ENCODE measurements at regions not wholly inside any gene's neighbourhood (a gene's known extent, or its start where the extent isn't known, plus 50 kb on each side); places are given as distances from the start of the nearest gene placed in this dataset.

DNA sequence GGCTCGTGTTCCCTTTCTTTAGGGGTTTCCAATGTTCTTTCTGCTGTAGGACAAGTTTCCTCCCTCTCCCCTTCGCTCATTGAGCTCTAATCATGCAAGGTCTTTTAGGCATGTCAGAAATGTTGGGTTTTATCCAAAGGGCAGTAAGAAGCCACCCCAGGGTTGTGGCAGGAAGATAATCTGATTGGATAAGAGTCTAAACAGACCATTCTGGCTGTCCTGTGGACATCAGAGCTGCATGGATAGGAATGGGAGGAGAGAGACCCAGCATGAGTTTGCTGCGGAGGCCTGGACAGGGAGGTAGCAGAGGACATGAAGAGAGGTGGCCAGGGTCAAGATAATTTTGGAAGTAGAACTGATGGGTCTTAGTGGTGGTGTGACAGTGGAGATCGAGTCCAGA, 88.2 kb downstream of the ACKR3 start:
- Histone ChIP-seq H3K4me3 (no peak overlapping the region), H3K79me2 (ENCODE audit: low read depth) (no peaks in the 10 kb centered on the region), H3K27ac (no peak overlapping the region), H4K20me1 (ENCODE audit: insufficient read depth) (no peaks in the 10 kb centered on the region), H3F3A (ENCODE audit: insufficient read depth, low read depth) (0 out of 2 replicates have a peak, but pooled peaks cover 5% of the 10 kb centered on the region), H3K27me3 (ENCODE audit: insufficient read depth, low read depth) (no peaks in the 10 kb centered on the region; the same call in 1 of the 2 replicates), H3K4me1 (replicated peaks; ENCODE audit: insufficient read depth) (peaks cover 28% of the 10 kb centered on the region), H2AFZ (no peak overlapping the region), H3K9me2 (ENCODE audit: insufficient read depth) (no peaks in the 10 kb centered on the region; the same call in 1 of the 2 replicates), H3K9me3 (ENCODE audit: insufficient read depth, low read depth) (no peaks in the 10 kb centered on the region), H3K4me2 (no peak overlapping the region), H3K36me3 (ENCODE audit: low read depth) (no peaks in the 10 kb centered on the region)
- intact Hi-C loops (cut with micrococcal nuclease; ENCODE audit: unreplicated experiment) = no loop called here
- BruUV-seq (replicated peaks) = no TSS peak
- TF ChIP-seq EZH2 (IDR thresholded peaks at IDR 0.05; ENCODE audit: low read depth) = no peak
- TF ChIP-seq, protein P1, sequence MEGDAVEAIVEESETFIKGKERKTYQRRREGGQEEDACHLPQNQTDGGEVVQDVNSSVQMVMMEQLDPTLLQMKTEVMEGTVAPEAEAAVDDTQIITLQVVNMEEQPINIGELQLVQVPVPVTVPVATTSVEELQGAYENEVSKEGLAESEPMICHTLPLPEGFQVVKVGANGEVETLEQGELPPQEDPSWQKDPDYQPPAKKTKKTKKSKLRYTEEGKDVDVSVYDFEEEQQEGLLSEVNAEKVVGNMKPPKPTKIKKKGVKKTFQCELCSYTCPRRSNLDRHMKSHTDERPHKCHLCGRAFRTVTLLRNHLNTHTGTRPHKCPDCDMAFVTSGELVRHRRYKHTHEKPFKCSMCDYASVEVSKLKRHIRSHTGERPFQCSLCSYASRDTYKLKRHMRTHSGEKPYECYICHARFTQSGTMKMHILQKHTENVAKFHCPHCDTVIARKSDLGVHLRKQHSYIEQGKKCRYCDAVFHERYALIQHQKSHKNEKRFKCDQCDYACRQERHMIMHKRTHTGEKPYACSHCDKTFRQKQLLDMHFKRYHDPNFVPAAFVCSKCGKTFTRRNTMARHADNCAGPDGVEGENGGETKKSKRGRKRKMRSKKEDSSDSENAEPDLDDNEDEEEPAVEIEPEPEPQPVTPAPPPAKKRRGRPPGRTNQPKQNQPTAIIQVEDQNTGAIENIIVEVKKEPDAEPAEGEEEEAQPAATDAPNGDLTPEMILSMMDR (conservative IDR thresholded peaks at IDR 0.05) = no peak
- CTCF ChIA-PET = no interaction called here
- DNase-seq = peak in 1 of 2 experiments; percentile 32
- POLR2A ChIA-PET (ENCODE audit: unreplicated experiment) = interaction anchor here (0.6 kb wide), 2 partner anchors 15 to 266 kb away, joined by 3 to 5 read pairs; no protein-coding TSS in a partner anchor

DNA sequence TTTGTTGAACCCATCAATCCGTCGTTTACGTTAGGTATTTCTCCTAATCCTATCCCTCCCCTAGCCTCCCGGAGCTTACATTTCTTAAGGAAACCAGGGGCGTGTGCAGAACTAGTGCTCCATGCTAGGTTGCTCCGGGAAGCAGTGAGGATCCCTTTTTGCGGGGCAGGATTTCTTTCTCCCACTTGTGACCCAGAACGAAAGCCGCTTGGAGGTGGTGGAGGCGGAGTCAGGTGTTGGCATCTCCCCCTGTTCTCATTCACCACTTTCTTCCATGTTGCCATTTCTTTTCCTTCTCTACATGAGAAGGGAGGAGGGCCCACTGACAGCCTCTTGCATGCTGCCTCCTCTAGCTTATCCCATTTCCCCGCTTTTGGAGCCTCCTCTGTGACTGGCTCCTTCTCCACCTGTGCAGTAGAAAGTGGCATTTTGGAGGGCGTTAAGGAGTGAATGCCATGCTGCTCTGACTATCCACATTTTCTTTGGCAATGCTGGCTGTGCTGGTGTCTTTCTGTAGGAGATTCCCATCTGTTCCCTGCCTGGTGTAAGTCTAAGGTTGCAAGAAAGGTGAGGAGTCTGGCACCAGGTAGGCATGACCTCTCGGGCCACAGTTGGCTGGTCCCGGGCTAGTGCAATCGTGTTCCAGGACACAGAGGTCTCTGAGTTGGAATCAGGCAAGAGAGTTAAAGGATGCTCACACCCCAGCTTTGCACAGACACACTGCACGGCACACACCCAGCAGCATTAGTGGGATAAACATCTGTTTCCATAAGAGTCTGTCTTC, 89.5 kb downstream of the ACKR3 start:
- Histone ChIP-seq H3K36me3 (ENCODE audit: low read depth) (no peaks in the 10 kb centered on the region), H4K20me1 (ENCODE audit: insufficient read depth) (no peaks in the 10 kb centered on the region), H3K9me2 (ENCODE audit: insufficient read depth) (no peaks in the 10 kb centered on the region; the same call in 1 of the 2 replicates), H3K27me3 (ENCODE audit: insufficient read depth, low read depth) (peaks cover 8% of the 10 kb centered on the region), H3K4me1 (replicated peaks; ENCODE audit: insufficient read depth) (peaks cover 29% of the 10 kb centered on the region), H3K79me2 (ENCODE audit: low read depth) (no peaks in the 10 kb centered on the region), H3K27ac (no peak overlapping the region), H2AFZ (no peak overlapping the region), H3F3A (ENCODE audit: insufficient read depth, low read depth) (0 out of 2 replicates have a peak, but pooled peaks cover 5% of the 10 kb centered on the region), H3K9me3 (ENCODE audit: insufficient read depth, low read depth) (no peaks in the 10 kb centered on the region), H3K4me2 (no peak overlapping the region), H3K4me3 (no peak overlapping the region)
- intact Hi-C loops (cut with micrococcal nuclease; ENCODE audit: unreplicated experiment) = no loop called here
- POLR2A ChIA-PET (ENCODE audit: unreplicated experiment) = no interaction called here
- peak in 1 of 2 experiments; percentile 19 for DNase-seq
- CTCF ChIA-PET = no interaction called here
- TF ChIP-seq EZH2 (IDR thresholded peaks at IDR 0.05; ENCODE audit: low read depth) = no peak
- TF ChIP-seq, protein P1 (conservative IDR thresholded peaks at IDR 0.05) = no peak
- BruUV-seq (replicated peaks) = no TSS peak

DNA sequence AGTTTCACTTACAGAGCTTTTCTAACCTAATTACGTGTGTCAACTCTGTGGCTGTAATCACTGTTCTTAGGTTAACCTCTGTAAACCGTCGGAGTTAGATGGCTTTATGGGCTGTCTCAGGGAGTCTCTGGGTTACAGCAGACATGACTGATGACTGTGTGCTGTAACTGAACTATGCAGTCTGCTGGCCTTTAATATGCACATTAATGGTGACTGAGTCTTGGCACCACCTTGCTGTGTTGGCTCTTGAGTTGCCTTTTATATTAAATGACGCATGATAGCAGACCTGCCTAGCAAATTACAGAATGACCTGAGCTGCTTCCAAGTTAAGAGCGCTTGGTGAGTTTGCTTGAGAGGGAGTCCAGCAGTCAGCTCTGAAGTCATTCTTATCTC, 90.1 kb downstream of the ACKR3 start:
- H4K20me1 ChIP-seq (ENCODE audit: insufficient read depth) = no peaks in the 10 kb centered on the region
- no peak overlapping the region for H3K27ac ChIP-seq
- ChIA-PET CTCF (no interaction called here), POLR2A (ENCODE audit: unreplicated experiment) (interaction anchor here (0.7 kb wide), 1 partner anchor 17 kb away, joined by 3 read pairs; no protein-coding TSS in a partner anchor)
- no peak overlapping the region for H3K4me3 ChIP-seq
- peaks cover 8% of the 10 kb centered on the region for H3K27me3 ChIP-seq (ENCODE audit: insufficient read depth, low read depth)
- DNase-seq = no peak
- no peaks in the 10 kb centered on the region for H3K9me3 ChIP-seq (ENCODE audit: insufficient read depth, low read depth)
- no peak overlapping the region for H3K4me2 ChIP-seq
- no peaks in the 10 kb centered on the region for H3K79me2 ChIP-seq (ENCODE audit: low read depth)
- H3K36me3 ChIP-seq (ENCODE audit: low read depth) = no peaks in the 10 kb centered on the region
- no TSS peak for BruUV-seq (replicated peaks)
- intact Hi-C loops (cut with micrococcal nuclease; ENCODE audit: unreplicated experiment) = loop anchor here (5.0 kb wide), 1 partner anchor 368 kb away; no protein-coding TSS in a partner anchor
- peaks cover 29% of the 10 kb centered on the region for H3K4me1 ChIP-seq (replicated peaks; ENCODE audit: insufficient read depth)
- no peak overlapping the region for H2AFZ ChIP-seq
- 0 out of 2 replicates have a peak, but pooled peaks cover 5% of the 10 kb centered on the region for H3F3A ChIP-seq (ENCODE audit: insufficient read depth, low read depth)
- no peak for TF ChIP-seq EZH2 (IDR thresholded peaks at IDR 0.05; ENCODE audit: low read depth)
- TF ChIP-seq, protein P1 (conservative IDR thresholded peaks at IDR 0.05) = no peak
- no peaks in the 10 kb centered on the region; the same call in 1 of the 2 replicates for H3K9me2 ChIP-seq (ENCODE audit: insufficient read depth)
